CD4-positive, alpha-beta T cell treated with Interleukin-4 for 1 hour (primary cell): ENCODE measurements at regions not wholly inside any gene's neighbourhood (a gene's known extent, or its start where the extent isn't known, plus 50 kb on each side); places are given as distances from the start of the nearest gene placed in this dataset.
"Not testable (repeated sequence)": the region's sequence is repeated elsewhere in the genome, so short reads cannot be mapped to it uniquely, and the experiment has no call there.

Experiments
- DNase-seq, 2 donors: peaks; one replicate each; pipeline ENCODE4 v3.0.0-alpha.2; 2020 to 2022

DNA sequence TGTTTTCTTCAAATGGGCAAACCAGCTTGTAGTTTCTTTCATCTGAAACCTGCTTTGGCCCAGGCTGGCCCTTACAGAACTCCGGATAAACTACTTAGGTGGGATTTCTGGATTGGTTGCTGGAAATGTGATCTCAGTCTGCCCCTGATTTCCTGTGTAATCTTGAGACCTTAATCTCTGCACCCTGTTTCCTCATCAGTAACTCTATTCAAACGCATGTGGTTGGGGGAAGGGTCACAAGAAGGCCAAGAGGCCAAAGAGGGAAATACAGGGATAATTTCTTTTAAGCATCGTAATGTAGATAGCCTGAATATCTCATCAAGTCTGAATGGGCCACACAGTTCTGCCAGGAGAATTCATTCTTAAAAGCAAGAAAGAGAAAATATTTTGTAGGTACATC is 483.6 kb downstream of the LTN1 start:
- DNase-seq: no peak

- DNase-seq: no peak
These were observed 484.6 kb downstream of the LTN1 start for GRCh38 chr21:28508126-28508525.

- no peak for DNase-seq
These were observed 496.2 kb downstream of the LTN1 start for GRCh38 chr21:28496517-28496916.

DNA sequence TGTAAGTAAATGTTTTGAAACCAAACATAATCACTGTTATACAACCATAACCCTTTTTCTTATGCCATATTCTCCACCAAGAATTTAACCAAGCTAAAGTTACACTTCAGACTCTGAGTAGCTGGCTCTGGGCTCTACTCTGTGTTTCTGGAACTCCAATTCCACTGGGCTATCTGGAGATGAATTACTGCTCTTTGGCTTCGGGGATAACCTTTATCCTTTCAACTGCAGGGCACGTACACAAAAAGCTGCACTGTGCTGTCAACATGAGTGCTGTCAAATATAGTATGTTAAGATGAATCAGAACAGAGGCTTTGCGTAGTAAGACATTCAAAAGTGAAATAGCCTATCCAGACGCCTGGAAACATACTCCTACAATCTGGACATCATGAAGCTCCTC is 500.6 kb downstream of the LTN1 start:
- no peak for DNase-seq

GRCh38 chr21:28489821-28490350 is 502.8 kb downstream of the LTN1 start:
- DNase-seq: no peak

DNA sequence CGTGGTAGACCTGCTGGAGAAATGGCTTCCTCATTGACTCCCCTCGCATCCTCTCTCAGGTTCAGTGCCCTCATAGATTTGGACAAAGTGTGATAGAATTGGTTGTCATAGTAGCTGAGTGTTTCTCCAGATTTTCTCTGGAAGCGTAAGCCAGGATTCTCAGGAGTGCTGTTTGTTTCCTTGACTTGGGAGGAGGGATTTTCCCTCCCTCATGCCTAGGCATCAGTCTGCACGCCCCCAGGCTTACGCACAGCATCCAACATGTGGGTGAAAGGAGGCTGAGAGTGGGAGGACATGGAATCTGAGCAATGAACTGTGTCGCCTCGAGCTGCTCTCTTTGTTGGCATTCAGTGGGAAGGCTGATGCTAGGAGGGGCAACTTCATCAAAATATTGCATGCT is 503.5 kb downstream of the LTN1 start:
- no peak for DNase-seq

DNA sequence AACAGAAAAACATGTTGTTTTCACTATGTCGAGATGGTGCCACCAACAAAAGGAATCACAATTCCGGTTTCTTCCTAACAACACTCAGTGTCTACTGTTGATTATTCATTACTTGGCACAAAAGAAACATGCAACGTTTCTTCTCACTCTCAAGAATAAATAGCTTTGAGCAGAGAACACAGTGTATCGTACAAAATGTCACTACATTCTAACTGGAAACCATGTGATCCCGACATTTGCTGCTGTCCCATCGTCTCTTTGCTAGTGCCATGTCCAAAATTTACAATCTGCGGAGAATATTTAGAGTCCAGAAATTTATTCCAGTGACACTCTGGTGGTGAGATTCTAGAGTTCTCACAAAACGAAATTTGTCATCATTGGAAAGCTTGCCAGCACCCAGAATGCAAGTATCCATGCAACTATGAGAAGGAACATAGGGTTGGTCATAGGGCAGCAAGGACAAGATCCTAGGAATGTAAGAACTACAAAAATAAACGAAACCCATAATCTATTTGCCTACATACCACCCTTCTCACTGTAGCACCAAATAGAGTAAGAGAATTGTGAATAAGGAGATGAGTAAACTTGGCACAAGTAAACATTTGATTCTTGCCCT is 505.1 kb downstream of the LTN1 start:
- no peak for DNase-seq

GRCh38 chr21:28485301-28486022 is 507.2 kb downstream of the LTN1 start:
- no peak for DNase-seq

DNA sequence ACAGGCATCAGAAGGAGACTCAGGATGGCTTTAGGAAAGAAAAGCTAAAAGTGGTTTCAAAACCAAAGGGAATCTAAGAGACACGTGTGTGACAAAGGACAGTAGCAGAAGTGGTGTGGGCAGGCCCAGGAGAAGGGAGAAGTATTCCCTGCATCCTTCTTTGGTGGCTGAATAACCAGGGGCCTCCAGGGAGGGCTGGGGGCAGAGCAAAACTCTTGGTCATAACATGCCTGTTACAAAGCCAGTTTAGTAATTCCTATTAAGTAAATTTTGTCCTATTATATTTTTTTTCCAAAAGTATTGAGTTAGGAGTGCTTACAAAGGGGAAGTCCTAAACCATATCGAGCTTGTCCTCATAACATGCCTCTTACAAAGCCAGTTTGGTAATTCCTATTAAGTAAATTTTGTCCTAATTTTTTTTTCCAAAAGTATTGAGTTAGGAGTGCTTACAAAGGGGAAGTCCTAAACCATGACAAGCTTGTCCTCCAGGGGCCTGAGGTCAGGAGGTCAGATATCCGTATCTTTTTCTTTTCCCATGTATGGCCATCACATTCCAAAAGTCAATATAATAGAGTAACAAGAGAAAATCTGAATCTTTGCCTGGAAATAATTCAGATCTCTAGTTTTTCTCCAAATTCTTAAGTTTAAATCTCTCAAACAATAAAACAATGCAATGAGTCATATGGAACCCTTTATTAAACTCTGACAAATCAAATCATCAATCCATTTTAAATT is 509.2 kb downstream of the LTN1 start:
- no peak for DNase-seq

DNA sequence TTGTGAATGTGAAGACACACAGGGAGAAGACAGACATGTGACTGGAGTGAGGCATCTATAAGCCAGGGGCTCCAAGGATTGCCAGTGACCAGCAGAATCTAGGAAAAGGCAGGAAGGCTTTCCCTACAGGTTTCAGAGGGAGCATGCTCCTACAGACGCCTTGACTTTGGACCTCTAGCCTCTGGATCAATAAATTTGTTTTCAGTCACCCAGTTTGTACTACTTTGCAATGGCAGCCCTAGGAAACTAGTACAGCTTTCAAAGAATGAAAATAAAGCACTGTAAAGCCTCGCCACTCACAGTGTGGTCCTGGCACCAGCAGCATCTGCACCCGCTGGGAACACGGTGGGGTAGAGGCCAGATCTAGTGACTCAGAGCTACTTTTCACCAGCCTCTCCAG is 510.0 kb downstream of the LTN1 start:
- DNase-seq: no peak

GRCh38 chr21:28480470-28480869 is 512.2 kb downstream of the LTN1 start:
- no peak for DNase-seq

- DNase-seq: no peak
These were observed 519.0 kb downstream of the LTN1 start for GRCh38 chr21:28473530-28474220.

DNA sequence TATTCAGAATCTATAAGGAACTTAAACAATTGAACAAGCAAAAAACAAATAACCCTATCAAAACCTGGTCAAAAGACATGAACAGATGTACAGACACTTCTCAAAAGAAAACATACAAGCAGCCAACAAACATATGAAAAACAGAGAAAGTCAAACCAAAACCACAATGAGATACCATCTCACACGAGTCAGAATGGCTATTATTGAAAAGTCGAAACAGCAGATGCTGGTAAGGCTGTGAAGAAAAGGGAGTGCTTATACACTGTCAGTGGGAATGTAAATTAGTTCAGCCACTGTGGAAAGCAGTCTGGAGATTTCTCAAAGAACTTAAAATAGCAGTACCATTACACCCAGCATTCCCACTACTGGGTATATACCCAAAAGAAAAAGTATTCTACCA is 520.1 kb downstream of the LTN1 start:
- DNase-seq: not testable (repeated sequence)

- DNase-seq: no peak
These were observed 527.7 kb downstream of the LTN1 start for GRCh38 chr21:28464988-28465387.

DNA sequence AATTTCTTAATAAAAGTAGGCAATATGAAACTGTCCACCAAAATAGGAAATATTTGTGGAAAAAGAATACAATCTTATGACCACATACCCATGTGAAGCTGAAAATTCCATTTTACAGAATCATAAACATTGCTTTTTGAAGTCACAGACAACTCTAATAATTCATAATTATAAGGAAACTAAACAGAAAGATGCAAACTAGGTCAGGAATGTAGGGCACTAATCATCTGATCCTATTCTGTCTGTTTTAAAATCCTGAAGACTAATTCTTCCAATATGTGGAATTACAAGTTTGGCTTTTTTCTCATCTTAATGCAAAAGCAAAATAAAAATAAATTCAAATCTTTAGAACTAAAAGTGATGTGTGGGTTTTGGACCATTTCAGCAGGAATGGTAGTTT is 528.6 kb downstream of the LTN1 start:
- DNase-seq: no peak

DNA sequence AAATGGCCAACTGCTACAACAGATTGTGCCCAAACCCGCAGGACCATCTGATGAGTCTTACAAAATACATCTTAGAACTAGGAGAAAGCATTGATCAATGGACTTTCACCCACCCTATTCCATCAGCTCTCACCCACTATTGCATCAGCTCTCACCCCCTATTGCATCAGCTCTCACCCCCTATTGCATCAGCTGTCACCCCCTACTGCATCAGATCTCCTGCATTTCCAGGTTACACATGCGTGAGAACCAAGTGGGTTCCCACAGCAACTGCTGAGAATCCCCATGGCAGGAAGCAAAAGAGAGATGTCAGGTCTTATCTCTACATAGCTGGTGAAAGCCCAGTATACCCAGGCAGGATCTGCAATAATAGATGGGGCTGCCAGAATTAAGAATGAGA is 533.5 kb downstream of the LTN1 start:
- no peak for DNase-seq

DNA sequence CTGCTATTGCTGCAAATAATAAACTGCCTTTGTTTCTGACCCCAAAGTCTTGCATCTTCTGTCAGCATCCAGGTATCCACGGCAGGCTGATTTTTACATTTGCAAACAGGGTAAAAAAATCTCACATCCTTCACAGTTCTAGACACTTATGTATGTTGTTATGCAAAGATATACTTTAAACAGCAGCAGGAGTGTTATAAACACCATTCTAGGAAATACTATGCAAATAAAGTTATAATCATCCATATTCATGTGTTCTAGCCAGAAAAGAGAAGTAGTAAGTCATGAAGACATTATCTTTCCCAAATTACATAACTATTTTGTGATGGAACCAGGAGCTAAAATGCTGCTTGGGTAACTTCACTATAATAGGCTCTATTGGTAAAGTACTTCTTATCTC is 534.2 kb downstream of the LTN1 start:
- DNase-seq: no peak

- DNase-seq: no peak
These were observed 537.5 kb downstream of the LTN1 start for GRCh38 chr21:28455253-28455600.

DNA sequence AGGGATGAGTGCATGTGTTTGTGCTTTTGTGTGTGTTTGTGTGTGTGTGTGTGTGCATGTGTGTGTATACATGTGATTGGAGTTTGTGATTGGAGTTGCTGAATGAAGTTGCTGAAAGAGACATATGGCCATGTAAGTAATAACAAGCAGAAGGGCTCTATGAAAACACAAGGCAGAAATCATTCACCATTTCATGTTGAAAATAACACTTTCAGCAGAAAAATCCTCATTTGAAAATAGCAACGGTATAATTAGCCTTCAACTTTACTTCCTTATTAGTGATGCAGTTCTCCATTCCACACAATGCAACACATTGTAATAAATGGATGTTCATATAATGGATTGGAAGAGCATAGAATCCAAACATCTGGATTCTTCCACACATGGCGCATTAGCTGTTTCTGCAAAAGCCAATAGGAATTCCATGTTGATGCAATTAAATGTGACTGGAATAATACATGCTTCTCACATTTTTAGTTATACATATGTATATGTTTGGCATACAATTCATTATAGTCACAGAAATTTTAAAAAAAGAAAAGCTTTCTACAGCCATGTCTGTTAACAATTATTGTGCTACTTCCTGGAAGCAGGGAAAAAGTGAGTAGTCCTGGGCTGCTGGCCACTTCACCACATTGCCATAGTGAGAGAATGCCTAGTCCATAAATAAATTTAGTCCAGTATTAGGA is 538.0 kb downstream of the LTN1 start:
- no peak for DNase-seq

- no peak for DNase-seq
These were observed 545.2 kb downstream of the LTN1 start for GRCh38 chr21:28447462-28447861.

DNA sequence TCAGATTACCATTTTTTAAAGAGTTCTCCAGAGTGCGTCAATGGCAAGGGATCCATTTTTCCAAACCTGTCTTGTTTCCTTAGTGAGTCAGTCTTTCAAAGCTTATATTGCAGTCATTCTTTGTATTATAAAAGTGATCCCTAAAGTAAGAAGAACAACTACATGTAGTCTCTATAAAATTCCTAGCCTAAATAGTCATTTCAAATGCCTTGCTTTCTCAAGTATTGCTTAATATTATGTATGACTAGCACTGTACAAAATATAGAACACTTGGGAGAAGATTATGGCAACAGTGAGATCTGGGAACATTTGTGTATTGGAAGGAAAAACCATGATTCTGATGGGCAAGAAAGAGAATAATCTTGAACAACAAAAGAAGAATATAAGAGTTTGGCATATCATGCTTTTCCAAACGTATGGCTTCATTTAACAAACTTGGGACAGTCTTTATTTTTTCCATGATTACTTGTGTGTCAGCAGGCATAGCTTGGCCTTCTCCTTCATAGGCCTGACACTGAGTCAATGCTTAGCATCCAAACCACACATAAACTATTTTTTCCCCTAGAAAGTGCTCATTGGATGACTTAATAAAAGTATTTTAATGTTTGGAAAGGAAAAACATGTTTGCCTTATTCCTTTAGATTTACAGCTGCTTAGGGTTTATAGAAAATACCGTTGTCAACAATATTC is 547.4 kb downstream of the LTN1 start:
- no peak for DNase-seq

DNA sequence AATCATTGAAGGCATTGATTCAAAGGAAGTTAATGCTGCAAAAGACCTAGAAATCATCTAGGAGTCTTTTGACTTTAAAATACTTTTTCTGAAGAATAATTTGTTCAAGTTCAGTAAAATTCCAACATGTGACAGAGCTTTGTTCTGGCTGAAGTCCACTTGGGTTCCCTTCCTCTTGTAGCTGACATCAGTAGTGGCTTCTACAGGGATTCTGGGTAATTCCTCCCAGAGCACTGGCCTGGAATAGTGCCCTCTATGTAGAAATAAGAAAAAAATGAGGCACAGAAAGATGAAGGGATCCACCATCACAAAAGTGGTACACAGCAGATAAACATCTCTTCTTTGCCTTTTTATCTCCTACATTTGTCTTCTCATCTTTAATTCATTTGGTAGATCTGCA is 548.1 kb downstream of the LTN1 start:
- DNase-seq: no peak
